ENCODE measurements at regions not wholly inside any gene's neighbourhood (a gene's known extent, or its start where the extent isn't known, plus 50 kb on each side); places are given as distances from the start of the nearest gene placed in this dataset.

GRCh38 chr17:77842528-77843147, 115.9 kb upstream of the TNRC6C start:
- H3K9ac ChIP-seq (replicated peaks in 1 of 4; ENCODE audit: extremely low read depth in 1 of 4, low read depth in 3 of 4, low read length in 3 of 4): no peak overlapping the region
- no peaks in the 10 kb centered on the region for H3K27me3 ChIP-seq (replicated peaks in 1 of 4; ENCODE audit: control insufficient read depth in 3 of 4, extremely low read depth in 1 of 4, insufficient read depth in 3 of 4, low read length in 3 of 4)
- no peak overlapping the region for H2BK20ac ChIP-seq (ENCODE audit: low read length)
- H3K4me1 ChIP-seq (replicated peaks in 1 of 4; ENCODE audit: control insufficient read depth in 3 of 4, insufficient read depth in 4 of 4, low read length in 3 of 4): peaks cover 0 to 7% (median 0%) of the 10 kb centered on the region in 4 experiments; a peak in 2 of 7 replicates
- no peak overlapping the region for H2BK5ac ChIP-seq (ENCODE audit: low read depth, low read length)
- H4K91ac ChIP-seq (replicated peaks; ENCODE audit: insufficient read length, low read length): no peak overlapping the region
- H3K4me2 ChIP-seq (ENCODE audit: insufficient read depth in 1 of 2, low read depth in 2 of 2, low read length in 2 of 2): no peak overlapping the region
- no peak overlapping the region for H3K27ac ChIP-seq (ENCODE audit: low read depth, low read length)
- H3K14ac ChIP-seq (ENCODE audit: insufficient read length): no peak overlapping the region
- H3K36me3 ChIP-seq (ENCODE audit: control insufficient read depth in 2 of 4, insufficient read depth in 4 of 4, low read length in 3 of 4): no peaks in the 10 kb centered on the region
- H3K18ac ChIP-seq (ENCODE audit: extremely low read depth, low read length): no peak overlapping the region
- FAIRE-seq (no peak), DNase-seq (ENCODE audit: low read depth in 1 of 2, low spot score in 2 of 2) (no peak)
- H2AK5ac ChIP-seq (ENCODE audit: low read depth, low read length): no peak overlapping the region
- no peak overlapping the region for H3K56ac ChIP-seq (replicated peaks; ENCODE audit: insufficient read length, low read depth, low read length)
- H4K5ac ChIP-seq (ENCODE audit: insufficient read length, low read depth, low read length): no peak overlapping the region
- ChIA-PET CTCF (ENCODE audit: partially characterized antibody) (interaction anchor here (0.6 to 1.3 kb wide), 3 partner anchors 13 to 220 kb away, joined by 3 read pairs; no protein-coding TSS in a partner anchor), POLR2A (ENCODE audit: partially characterized antibody) (no interaction called here)
- H3K4ac ChIP-seq (replicated peaks; ENCODE audit: insufficient read length, low read depth, low read length): no peak overlapping the region
- no peak overlapping the region for H2BK120ac ChIP-seq (replicated peaks; ENCODE audit: low read depth, low read length)
- H2BK15ac ChIP-seq (ENCODE audit: low read length): no peak overlapping the region
- H3K23ac ChIP-seq (ENCODE audit: insufficient read length): no peak overlapping the region
- H4K8ac ChIP-seq (ENCODE audit: extremely low read depth, insufficient read depth, low read length): no peak overlapping the region
- H4K20me1 ChIP-seq (replicated peaks in 1 of 2; ENCODE audit: control insufficient read depth in 1 of 2, insufficient read depth in 2 of 2, low read length in 2 of 2): no peaks in the 10 kb centered on the region
- WGBS, 2 experiments (ENCODE audit: extremely low coverage in 1 of 2, insufficient coverage in 1 of 2, insufficient read length in 1 of 2, insufficient replicate concordance in 2 of 2, low coverage in 1 of 2, low lambda C conversion rate in 2 of 2, missing lambda C conversion rate in 1 of 2): 93% methylated on average over 10 of the region's 10 CpGs; no CpG with 5 or more reads in 1 of the 2 experiments
- H2AFZ ChIP-seq (ENCODE audit: low read length): no peak overlapping the region
- H3K23me2 ChIP-seq (ENCODE audit: low read depth, low read length): no peaks in the 10 kb centered on the region
- H3K79me1 ChIP-seq (ENCODE audit: low read depth, low read length): no peaks in the 10 kb centered on the region
- H2BK12ac ChIP-seq (ENCODE audit: low read depth, low read length): no peak overlapping the region
- H3K4me3 ChIP-seq (ENCODE audit: extremely low read depth in 1 of 4, insufficient read depth in 2 of 4, low read depth in 3 of 4, low read length in 4 of 4): no peak overlapping the region
- TF ChIP-seq ASH2L (IDR thresholded peaks at IDR 0.05; ENCODE audit: low read length) (no peak), ZNF274 (IDR thresholded peaks at IDR 0.05; ENCODE audit: borderline replicate concordance, extremely low read depth, low read length) (no peak), SP4 (IDR thresholded peaks at IDR 0.05; ENCODE audit: low read length) (no peak), TAF1 (IDR thresholded peaks at IDR 0.05; ENCODE audit: low read depth, low read length) (no peak), TEAD4 (IDR thresholded peaks at IDR 0.05; ENCODE audit: low read depth, low read length) (no peak), SAP30 (IDR thresholded peaks at IDR 0.05; ENCODE audit: insufficient read depth, insufficient replicate concordance, low read length) (no peak), TBP (IDR thresholded peaks at IDR 0.05; ENCODE audit: low read depth, low read length) (no peak), USF2 (IDR thresholded peaks at IDR 0.05; ENCODE audit: low read length) (no peak), BCL11A (IDR thresholded peaks at IDR 0.05; ENCODE audit: low read depth in 2 of 2, low read length in 2 of 2) (no peak), EP300 (IDR thresholded peaks at IDR 0.05; ENCODE audit: borderline replicate concordance in 1 of 2, low read depth in 2 of 2, low read length in 2 of 2) (no peak), RNF2 (IDR thresholded peaks at IDR 0.05; ENCODE audit: borderline replicate concordance, low read depth, low read length, missing control alignments, poor library complexity, severe bottlenecking) (no peak)
- H3K79me2 ChIP-seq (ENCODE audit: control insufficient read depth in 1 of 2, insufficient read depth in 2 of 2, low read length in 2 of 2): no peaks in the 10 kb centered on the region
- H3K9me3 ChIP-seq (ENCODE audit: insufficient read depth in 2 of 2, low read depth in 1 of 2, low read length in 1 of 2): no peaks in the 10 kb centered on the region
